ENCODE measurements at regions not wholly inside any gene's neighbourhood (a gene's known extent, or its start where the extent isn't known, plus 50 kb on each side); places are given as distances from the start of the nearest gene placed in this dataset.
"Not testable (repeated sequence)": the region's sequence is repeated elsewhere in the genome, so short reads cannot be mapped to it uniquely, and the experiment has no call there.

DNA sequence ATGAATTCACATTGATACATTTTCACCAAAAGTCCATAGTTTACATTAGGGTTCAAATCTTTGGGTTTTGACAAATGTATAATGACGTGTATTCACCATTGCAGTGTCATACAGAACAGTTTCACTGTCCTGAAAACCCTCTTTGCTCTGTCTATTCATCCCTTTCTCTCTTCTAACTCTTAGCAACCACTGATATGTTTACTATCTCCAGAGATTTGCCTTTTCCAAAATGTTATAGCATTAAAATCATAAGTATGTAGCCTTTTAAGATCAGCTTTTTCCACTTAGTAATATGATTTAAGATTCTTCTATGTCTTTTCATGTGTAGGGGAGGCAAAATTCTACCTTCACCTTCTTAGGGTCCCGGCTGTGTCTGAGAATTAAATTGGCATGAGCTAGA, 203.8 kb downstream of the TPRG1 start:
- no peak for DNase-seq

DNA sequence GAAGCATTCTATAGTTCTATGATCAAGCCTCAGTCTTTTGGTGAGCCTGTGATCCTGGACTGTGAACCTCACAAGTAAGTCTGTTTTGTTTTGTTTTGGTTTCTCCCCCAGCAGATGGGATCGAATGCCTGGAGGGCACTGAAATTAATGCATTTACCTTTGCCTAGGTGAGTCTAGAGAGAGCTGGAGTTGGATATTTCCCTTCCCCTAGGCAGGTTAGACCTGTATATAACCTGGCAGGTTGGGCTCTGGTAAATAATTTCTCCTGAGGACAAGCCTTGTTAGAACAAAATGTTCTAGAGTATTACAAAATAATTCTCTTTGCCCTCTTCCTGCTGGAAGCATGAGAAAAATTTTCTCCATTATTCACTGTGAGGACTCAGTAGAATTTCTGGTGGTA, 211.9 kb downstream of the TPRG1 start:
- DNase-seq, result no peak

DNA sequence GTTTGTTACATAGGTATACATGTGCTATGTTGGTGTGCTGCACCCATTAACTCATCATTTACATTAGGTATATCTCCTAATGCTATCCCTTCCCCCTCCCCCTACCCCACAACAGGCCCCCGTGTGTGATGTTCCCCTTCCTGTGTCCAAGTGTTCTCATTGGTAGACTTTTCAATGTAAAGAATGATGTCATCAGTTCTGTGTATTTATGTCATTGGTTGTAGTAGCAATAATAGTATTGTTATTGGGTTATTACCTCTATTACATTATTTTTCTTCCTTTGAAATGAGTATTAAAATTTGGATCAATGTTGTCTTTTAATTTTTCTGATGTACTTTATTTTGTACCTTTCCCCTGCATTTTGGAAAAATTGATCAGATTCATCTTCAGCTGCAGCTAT, 214.1 kb downstream of the TPRG1 start:
- not testable (repeated sequence) for DNase-seq

DNA sequence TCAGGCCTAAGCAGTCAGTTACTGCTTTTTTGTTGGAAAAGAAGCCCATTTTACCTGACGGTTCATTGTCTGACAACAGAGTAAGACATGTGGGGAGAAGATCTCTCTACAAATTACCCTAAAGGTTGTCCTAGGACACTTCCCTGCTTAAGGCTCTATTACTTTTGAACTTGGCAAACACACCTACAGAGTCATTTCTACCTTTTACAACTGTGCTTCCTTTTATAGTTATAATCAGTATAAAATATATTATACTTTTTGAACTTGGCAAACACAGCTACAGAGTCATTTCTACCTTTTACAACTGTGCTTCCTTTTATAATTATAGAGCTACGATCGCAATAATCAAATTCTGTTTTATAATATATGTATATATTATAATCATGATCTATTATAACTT, 215.0 kb downstream of the TPRG1 start:
- no peak for DNase-seq

DNA sequence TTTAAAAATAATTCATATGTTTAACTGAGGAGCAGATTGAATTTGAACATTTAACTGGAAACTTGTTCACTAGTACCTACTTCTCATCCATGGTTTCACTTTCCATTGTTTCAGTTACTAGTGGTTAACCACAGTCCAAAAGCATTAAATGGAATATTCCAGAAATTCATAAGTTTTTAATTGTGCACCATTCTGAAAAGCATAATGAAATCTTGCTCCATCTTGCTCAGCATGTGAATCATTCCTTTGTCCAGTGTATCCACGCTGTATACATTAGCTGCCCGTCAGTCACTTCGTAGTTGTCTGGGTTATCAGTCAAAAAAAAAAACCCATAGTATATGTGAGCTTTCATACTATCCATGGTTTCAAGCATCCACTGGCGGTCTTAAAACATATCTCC, 217.6 kb downstream of the TPRG1 start:
- DNase-seq, result no peak

DNA sequence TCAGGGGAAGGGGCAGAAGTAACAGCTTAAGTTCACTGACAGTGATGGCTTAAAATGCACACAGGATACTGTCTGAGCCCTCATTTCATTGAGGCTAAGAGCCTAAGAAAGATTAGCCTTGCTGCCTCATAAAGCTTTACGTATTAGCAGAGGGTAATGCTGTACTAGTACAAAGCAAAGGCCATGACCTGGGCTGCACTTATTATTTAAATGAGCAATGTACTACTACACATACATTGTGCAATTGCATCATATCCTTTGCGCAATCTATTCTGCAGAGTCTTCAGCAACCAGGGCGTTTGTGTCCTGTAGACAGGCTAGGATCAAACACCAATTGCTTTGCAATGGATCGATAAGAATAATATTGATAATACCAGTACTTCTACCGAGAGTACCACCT, 221.8 kb downstream of the TPRG1 start:
- DNase-seq, result no peak

DNA sequence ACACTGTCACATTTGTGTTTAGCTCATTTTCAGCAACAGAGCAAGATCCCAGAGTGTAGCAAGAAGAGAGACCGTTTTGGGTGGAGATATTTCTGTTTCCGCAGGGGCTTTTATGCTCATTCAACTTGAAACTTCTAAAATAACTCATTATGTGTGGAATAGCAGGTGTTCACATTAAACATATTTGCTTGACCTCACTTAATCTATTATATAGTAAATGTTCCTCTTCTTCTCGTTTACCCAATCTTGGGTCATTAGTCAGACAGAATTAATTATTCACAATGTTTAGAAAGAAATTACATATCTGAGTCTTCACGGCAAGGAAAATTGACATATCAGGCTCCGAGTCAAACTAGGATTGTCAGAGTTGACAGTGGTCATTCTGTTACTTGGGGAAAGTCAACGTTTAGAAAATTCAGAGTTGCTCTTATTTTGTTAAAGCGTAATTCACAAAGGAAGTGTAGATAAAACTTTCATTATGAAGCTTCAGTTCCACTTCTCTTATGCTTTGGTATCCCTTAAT, 222.9 kb downstream of the TPRG1 start:
- DNase-seq, result no peak

DNA sequence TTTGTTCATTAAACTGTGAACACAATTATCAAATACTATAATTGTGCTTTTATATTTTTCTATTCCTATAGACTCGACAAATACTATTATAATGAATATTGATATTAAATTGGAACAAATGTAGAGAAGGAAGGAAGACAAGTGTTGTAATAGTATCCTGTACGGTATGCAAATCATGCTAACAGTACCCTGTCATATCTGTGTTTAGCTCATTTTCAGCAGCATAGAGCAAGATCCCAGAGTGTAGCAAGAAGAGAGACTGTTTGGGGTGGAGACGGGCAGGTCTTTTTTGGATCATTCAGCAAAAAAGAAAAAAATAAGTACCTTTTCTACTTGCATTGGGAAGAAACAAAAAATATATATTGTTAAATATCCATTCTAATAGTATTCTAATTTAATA, 224.1 kb downstream of the TPRG1 start:
- no peak for DNase-seq

DNA sequence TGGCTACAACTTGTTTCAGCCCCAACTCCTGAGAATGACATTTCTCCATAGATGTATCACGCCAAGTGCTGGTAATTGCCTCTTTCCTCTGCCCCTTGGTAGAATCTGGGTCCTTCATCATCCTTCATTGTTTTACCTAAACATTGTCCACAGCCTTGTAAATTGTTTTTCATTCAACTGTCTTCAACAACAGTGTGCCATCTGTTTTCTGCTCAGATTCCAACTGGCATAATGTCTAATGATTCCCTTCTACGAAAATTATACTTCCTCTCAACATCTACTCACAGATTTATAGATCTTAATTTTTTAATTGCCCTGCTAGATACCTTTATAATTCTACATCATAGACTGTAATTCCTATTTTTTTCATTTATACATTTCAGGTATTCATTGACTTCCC, 226.9 kb downstream of the TPRG1 start:
- DNase-seq, result no peak

DNA sequence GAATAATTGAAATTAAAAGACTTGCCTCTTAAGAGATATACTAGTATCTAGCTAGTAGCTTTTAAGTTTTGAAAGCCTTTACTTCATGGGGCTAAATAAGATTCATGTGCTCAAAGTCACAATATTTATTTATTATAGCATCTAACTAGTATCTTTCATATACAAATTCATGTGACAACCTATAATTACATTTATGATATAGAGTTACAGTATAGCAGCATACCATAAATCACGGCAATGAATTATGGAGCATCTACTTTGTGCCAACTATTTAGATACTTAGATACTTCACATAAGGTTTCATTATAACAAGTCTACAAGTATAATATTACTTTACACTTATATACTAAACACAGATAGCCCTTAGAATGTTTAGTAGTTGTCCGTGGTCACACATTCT, 229.4 kb downstream of the TPRG1 start:
- DNase-seq, result no peak

DNA sequence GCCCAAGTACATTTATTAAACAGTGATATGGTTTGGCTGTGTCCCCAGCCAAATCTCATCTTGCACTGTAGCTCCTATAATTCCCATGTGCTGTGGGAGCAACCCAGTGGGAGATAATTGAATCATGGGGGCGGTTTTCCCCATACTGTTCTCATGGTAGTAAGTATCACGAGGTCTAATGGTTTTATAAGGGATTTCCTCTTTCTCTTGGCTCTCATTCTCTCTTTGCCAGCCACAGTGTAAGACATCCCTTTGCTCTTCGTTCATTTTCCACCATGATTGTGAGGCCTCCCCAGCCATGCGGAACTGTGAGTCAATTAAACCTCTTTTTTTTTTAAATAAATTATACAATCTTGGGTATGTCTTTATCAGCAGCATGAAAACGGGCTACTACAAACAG, 228.0 kb upstream of the TP63 start:
- no peak for DNase-seq

DNA sequence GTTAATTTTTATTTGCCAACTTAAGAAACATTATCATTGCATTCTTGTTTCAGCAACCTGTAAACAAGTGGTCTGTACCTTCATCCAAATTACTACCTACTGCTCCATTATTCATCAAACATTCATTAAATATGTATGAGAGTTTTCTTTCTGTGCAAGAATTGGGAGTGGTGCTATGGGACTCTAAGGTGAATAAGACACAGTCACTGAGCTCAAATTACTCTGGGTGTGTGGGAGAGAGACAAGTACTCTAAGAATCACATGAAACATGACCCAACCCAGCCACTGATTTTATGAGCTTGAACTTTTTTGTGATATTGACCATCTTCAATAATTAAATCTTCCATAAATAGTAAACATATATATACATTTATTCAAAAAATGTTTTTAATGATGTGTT, 227.2 kb upstream of the TP63 start:
- DNase-seq, result no peak

DNA sequence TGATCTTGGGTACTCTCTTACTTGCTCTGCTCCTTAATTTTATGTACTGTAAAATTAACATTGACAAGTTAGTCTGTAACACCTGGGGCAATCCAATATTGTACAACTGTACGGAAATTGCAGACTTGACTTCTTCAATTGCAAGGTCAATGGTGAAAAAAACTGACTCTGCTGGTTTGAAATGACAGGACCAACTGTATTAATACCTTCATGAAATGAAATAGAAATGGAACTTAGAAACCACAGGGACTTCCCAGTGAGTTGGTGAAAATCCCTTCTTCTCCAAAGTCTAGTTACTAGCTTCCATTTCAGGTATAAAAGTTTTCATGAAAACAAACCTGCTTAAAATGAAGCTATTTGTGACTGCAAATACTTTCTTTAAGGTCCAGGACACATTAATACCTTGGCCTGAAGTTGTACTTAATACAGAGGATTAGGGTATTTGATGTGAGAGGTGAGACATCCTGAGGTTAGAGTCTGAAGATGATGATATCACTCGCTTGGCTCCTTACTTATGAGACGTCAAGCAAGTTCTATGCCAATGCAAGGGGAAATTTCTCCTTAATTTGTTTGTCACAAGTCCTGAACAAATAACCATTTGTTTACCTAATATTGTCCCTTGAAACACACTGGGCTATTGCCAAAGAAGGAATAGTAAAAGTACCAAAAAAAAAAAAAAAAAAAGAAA, 226.2 kb upstream of the TP63 start:
- no peak for DNase-seq

DNA sequence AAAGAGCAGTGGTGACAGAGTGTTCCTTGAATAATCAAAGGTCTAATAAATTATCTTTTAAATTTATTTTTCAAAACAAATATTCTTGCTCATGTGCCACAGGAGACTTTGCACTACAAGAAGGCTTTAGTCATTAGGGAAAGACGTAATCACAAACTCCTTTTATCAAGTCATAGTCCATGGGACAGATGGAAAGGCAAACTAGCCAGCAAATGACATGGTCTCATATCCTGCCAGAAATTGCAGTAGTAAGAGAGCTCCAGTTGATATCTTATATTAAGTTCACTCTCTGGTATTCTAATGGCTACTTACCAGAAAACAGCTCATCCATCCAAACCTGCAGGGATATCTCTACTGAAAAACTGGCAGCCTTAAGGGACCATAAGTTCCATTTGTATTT, 225.0 kb upstream of the TP63 start:
- no peak for DNase-seq

DNA sequence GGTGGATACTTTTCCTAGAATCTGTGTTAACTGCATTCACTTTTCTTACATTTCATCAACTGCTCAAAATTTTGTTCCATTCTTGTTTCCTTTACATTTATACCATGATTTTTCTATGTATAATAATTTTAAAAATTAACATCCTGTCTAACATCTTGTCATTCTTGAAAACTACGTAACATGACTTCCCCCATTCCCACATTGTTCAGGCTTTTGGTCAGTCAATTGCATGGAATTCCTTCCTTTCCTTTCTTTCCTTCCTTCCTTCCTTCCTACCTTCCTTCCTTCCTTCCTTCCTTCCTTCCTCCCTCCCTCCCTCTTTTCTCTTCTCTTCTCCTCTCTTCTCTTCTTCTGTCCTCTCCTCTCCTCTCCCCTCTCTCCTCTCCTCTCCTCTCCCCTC, 220.7 kb upstream of the TP63 start:
- no peak for DNase-seq

DNA sequence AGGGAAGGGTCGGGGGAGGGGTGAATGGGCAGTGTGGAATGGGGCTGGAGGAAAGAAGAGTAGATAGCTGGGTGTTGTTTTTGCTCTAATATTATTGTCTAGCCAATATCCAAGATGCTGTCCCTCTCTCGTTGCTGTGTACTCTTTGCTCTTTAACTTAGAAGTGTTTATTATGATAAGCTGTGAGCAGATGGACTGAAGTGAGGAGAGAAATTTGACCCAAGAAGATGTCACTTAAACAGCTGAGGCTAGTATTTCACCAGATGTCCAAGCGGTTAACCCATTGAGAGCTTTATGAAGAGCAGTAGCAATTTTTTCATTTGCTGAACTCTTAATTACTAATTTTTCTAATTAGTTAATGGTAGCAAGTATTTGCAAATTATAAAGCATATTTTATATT, 212.2 kb upstream of the TP63 start:
- DNase-seq, result no peak

DNA sequence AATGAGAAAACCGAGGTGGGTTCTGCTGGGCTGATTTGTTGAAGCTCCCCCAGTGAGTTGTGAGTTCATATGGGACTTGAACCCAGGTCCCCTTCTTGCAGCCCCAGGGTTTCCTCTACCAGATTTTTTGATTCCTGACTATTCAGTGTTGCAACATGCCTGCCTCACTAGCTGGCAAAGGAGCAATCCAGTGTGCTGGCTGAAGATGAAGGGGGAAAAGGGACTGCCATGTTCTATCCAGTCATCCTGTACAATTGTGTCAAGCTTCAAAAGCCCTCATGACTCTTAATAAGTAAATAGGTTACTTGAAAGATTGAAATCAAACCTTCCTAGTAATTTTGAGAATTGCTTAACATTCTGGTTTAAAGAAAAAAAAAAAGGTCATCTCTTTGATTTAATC, 211.5 kb upstream of the TP63 start:
- DNase-seq, result no peak

DNA sequence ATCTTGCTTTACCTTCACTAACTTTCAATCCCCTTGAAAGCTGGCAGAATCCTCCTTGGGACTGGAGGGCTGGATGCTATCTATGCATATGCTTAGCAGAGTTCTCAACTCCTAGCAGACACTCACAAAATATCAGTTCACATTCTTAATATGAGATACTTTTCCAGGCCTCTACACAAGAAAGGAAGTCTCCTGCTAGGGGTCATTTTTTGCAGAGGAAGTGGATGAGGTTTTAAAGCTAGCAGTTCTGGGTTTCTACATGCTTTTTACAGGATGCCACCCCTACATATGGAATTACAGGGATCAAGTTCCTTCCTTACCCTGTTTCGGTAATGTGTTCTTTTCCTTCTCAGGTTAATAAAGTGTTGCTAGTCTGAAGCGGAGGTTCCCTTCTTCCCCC, 206.3 kb upstream of the TP63 start:
- DNase-seq, result no peak

DNA sequence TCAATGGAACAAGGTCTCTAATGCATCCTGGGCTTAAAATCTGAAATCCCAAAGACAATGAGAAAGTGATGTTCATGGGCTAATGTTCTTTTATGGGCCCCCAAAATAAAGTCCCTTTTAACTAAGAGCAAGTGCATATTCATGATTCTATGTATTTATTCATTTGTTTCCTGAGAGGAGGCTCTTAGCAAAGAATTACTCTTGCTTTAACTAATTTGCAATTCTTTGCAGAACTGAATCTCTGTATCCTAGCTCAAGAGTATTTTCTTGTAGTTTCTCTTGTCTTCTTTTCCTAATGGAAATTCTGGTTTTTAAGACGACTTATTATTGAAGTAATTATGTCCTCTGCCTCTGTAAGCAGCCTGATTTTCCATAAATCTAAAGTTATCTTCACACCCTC, 202.2 kb upstream of the TP63 start:
- DNase-seq, result no peak

DNA sequence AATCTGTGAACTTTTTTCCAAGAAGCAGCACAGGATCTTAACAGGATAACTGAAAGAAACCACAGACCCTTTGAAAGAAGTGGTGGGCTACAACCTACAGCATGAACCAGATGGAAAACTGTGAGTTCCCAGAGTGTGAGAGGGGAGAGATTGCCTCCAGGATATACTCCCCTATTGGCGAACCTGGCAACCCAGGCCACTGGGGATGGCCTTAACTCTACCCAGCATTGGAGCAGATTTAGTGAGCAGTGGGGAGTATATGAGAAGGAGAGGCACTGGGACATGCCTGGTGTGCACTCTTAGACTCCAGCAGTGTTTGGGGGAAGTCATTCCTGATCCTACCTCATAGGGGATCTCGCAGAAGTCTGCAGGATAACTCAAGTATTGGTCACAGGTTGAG, 201.0 kb upstream of the TP63 start:
- DNase-seq, result no peak

DNA sequence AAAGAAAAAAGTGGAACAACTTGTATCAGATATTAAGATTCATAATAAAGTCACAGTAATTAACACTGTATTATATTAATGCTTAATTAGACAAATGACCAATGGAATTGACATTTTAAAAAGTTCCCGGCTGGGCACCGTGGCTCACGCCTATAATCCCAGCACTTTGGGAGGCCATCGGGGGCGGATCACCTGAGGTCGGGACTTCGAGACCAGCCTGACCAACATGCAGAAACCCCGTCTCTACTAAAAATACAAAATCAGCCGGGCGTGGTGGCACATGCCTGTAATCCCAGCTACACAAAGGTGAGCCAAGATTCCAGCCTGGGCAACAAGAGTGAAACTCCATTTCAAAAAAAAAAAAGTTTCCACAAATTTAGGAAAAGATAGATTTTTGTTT, 188.9 kb upstream of the TP63 start:
- DNase-seq, result not testable (repeated sequence)

DNA sequence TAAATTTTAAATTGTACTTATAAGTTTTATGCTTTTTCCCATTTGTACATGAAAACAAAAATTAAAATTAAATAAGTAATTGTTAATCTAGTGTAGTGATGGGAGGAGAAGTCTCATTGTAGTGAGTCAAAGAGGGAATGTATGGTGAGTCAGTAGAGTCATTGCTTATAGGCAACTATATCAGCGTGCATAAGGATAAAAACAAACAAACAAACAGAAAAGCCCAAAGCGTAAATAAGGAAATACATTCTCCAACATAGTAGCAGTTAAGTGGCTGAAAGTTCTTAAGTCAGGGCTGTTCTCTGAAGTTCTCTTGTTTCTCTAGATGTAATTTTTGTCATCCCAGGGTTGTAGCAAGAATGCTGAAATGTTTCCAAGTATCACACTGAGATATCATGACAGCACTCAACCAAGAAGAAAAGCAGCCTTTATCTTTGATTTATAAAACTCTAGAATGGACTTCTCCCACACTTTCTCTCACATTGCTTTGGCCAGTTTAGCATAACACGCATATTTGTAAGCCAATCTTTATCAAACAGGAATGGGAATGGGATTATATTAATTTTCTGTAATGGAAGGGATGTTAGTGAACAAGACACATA, 184.1 kb upstream of the TP63 start:
- no peak for DNase-seq

DNA sequence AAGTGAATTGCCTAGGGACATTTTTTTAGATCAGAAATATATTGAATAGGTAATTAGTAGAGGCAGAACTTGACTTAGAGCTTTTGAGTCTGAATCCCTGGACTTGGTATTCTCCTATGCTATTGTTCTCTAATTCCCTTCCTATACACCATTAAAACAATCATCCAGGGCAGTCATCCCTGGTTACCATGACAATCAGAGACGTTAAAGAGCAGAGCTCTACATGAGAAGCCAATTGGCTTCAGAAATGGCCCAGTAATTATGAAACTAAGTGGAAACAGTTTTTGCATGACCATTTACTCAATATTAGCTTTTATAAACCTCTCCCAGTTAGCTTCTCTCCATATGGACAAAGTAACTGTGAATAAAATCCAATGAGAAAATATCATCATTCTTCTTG, 182.1 kb upstream of the TP63 start:
- DNase-seq, result no peak

DNA sequence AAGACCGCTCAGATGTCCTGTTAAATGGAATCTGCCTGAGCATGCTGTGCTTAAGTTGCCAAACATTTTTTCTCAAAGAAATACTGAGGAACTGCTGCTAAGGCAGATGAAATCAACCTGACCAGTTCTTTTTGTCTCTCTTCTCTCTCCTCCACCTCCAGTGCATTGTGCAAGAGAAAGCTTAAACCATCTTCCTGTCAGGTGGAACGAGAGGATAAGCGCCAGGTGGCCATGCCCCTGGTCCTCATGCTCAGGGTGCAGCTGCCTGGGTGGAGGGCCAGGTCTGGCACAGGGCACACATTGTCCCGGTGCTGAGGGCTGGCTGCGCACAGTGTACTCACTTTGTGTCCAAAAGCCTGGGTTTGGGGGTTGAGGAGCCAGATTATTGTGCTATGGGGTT, 176.2 kb upstream of the TP63 start:
- no peak for DNase-seq

Measured in GOT3 (cell line).